ENCODE measurements at regions not wholly inside any gene's neighbourhood (a gene's known extent, or its start where the extent isn't known, plus 50 kb on each side); places are given as distances from the start of the nearest gene placed in this dataset.
"Not testable (repeated sequence)": the region's sequence is repeated elsewhere in the genome, so short reads cannot be mapped to it uniquely, and the experiment has no call there.

DNA sequence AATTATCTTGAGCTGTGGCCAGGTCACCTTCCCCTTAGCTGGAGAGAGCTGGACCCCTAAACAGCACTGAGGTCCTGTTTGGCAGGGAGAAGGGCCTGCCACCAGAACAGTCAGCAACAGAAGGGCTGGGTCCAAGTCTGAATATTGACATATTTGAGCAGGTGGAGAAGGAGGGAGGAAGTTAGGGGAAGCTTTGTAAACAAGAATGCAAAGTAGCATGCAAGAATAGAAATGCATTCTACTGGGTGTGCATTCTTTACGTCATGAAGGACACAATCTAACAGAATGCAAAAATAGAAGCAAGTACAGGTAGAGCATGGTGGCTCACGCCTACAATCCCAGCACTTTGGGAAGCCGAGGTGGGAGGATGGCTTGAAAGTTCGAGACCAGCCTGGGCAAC is 100.5 kb downstream of the QRSL1 start:
- DNase-seq: no peak
- Mint-ChIP-seq H3K9me3 (no peaks in the 10 kb centered on the region), H3K27me3 (ENCODE audit: insufficient read depth) (peaks cover 11% of the 10 kb centered on the region), H3K4me1 (ENCODE audit: low read depth) (no peaks in the 10 kb centered on the region), H3K27ac (no peak overlapping the region), H3K4me3 (no peak overlapping the region), H3K36me3 (ENCODE audit: low read depth) (no peaks in the 10 kb centered on the region)
- no peak for TF ChIP-seq CTCF (IDR thresholded peaks at IDR 0.05)

DNA sequence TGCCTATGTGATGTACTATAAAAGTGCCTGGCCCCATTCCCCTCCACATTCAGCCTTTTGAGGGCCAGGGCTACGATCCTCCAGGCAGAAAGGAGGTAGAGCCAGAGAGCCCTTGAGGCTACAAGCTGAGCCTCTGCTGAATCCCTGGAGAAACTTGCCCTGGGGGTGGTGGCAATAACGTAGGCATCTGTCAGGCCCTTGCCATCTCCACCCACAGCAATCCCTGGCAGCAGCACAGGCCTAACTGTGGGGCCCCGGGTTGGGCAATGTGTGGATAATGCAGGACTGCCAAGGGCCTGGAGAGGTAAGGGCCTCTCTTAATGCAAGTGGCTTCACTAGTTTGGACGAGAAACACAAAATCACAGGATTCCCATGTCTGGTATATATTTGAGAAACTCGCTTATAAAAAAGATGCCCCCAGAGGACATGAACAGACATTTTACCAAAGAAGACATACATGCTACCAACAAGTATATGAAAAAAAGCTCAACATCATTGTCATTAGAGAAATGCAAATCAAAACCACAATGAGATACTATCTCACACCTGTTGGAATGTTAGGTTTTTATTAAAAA is 99.0 kb downstream of the QRSL1 start:
- DNase-seq: no peak
- no peak overlapping the region for H3K27ac Mint-ChIP-seq
- H3K4me1 Mint-ChIP-seq (ENCODE audit: low read depth): no peaks in the 10 kb centered on the region
- peaks cover 11% of the 10 kb centered on the region for H3K27me3 Mint-ChIP-seq (ENCODE audit: insufficient read depth)
- no peaks in the 10 kb centered on the region for H3K9me3 Mint-ChIP-seq
- no peak for TF ChIP-seq CTCF (IDR thresholded peaks at IDR 0.05)
- H3K36me3 Mint-ChIP-seq (ENCODE audit: low read depth): no peaks in the 10 kb centered on the region
- no peak overlapping the region for H3K4me3 Mint-ChIP-seq

DNA sequence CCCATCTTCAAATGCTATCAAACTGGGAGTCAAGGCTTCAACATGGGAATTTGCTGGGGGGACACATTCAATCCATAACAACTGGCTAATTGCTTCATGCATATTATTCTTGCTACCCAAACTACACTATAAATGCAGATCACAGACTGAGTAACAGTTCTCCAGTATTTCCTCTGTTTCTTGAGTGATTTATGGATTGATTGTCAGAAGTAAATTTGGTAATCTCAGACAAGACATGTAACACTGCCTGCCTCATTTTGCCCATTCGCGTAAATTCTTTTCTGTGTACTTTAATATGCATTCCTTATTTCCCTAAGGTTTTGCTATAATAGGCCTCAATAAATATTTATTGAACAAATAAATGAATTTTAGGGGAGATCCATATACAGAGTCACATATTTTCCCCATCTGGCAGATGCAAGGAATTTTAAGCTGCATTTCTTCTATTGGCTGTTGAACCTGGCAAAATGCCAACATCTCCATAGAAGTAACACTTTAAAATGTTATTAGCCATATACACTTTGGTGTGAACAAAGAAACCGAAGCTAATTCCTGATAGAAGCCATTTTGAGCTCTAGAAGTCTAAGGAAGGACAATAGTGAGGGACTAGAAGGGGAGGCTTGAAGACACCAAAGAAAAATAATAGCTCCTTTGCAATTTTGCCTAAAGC is 98.2 kb downstream of the QRSL1 start:
- peaks cover 11% of the 10 kb centered on the region for H3K27me3 Mint-ChIP-seq (ENCODE audit: insufficient read depth)
- H3K9me3 Mint-ChIP-seq: no peaks in the 10 kb centered on the region
- no peak overlapping the region for H3K27ac Mint-ChIP-seq
- no peaks in the 10 kb centered on the region for H3K4me1 Mint-ChIP-seq (ENCODE audit: low read depth)
- no peak overlapping the region for H3K4me3 Mint-ChIP-seq
- DNase-seq: no peak
- no peaks in the 10 kb centered on the region for H3K36me3 Mint-ChIP-seq (ENCODE audit: low read depth)
- TF ChIP-seq CTCF (IDR thresholded peaks at IDR 0.05): no peak

GRCh38 chr6:106724848-106725247 is 95.5 kb downstream of the QRSL1 start:
- no peak overlapping the region for H3K27ac Mint-ChIP-seq
- no peaks in the 10 kb centered on the region for H3K4me1 Mint-ChIP-seq (ENCODE audit: low read depth)
- H3K4me3 Mint-ChIP-seq: no peak overlapping the region
- no peaks in the 10 kb centered on the region for H3K9me3 Mint-ChIP-seq
- TF ChIP-seq CTCF (IDR thresholded peaks at IDR 0.05): no peak
- no peaks in the 10 kb centered on the region; the same call in none of the 2 replicates for H3K27me3 Mint-ChIP-seq (ENCODE audit: insufficient read depth)
- no peak for DNase-seq
- no peaks in the 10 kb centered on the region for H3K36me3 Mint-ChIP-seq (ENCODE audit: low read depth)

GRCh38 chr6:106724337-106724736 is 95.0 kb downstream of the QRSL1 start:
- no peaks in the 10 kb centered on the region for H3K4me1 Mint-ChIP-seq (ENCODE audit: low read depth)
- no peak for TF ChIP-seq CTCF (IDR thresholded peaks at IDR 0.05)
- no peaks in the 10 kb centered on the region; the same call in 1 of the 2 replicates for H3K27me3 Mint-ChIP-seq (ENCODE audit: insufficient read depth)
- H3K4me3 Mint-ChIP-seq: no peak overlapping the region
- H3K36me3 Mint-ChIP-seq (ENCODE audit: low read depth): no peaks in the 10 kb centered on the region
- DNase-seq: no peak
- no peak overlapping the region for H3K27ac Mint-ChIP-seq
- H3K9me3 Mint-ChIP-seq: no peaks in the 10 kb centered on the region

DNA sequence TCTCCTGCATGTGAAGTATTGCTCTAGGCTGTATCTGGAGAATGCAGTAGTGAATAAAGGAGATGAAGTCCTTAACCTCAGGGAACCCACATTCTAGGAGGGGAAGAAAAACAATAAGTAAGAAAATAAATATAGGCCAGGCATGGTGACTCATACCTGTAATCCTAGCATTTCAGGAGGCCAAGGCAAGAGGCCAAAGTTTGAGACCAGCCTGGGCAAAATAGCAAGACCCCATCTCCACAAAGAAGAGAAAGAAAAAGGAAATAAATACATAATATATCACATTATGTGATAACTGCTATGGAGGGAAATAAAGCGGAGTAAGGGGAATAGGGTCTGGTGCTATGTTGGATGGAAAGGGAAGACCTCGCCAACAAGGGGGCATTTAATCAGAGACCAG is 94.0 kb downstream of the QRSL1 start:
- H3K4me3 Mint-ChIP-seq; DNase-seq; H3K27me3 Mint-ChIP-seq (ENCODE audit: insufficient read depth); H3K36me3 Mint-ChIP-seq (ENCODE audit: low read depth); H3K4me1 Mint-ChIP-seq (ENCODE audit: low read depth); H3K27ac Mint-ChIP-seq; H3K9me3 Mint-ChIP-seq: not testable (repeated sequence)

DNA sequence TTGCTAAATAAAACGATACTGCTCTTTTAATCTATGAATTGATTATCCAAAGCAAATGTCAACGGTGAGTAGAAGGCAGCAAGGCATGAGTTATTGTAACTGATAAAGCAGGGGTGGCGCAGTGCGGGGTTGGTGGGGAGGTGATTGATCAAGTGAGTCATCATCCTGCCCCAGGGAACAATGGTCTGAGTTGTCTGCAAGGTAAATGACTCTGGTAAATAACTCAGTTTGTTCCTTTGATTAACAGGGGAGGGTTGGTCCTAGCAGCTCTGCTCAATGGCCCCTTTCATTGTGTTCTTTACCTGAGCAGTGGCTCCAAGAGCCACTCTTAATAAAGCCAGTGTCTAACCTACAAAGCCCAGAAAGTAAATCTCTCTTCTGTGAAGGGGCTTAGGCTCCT is 91.8 kb downstream of the QRSL1 start:
- DNase-seq; H3K36me3 Mint-ChIP-seq (ENCODE audit: low read depth); H3K4me1 Mint-ChIP-seq (ENCODE audit: low read depth); H3K9me3 Mint-ChIP-seq; H3K4me3 Mint-ChIP-seq; H3K27ac Mint-ChIP-seq; H3K27me3 Mint-ChIP-seq (ENCODE audit: insufficient read depth): not testable (repeated sequence)

All from HFFc6 (cell line).